ENCODE measurements at regions not wholly inside any gene's neighbourhood (a gene's known extent, or its start where the extent isn't known, plus 50 kb on each side); places are given as distances from the start of the nearest gene placed in this dataset.

GRCh38 chr19:28420811-28421550 is 792.0 kb downstream of the UQCRFS1 start:
- TF ChIP-seq ZNF274 (IDR thresholded peaks at IDR 0.05; ENCODE audit: low read depth, low read length) (no peak), YY1 (IDR thresholded peaks at IDR 0.05; ENCODE audit: insufficient read depth, insufficient read length) (no peak), SUZ12 (IDR thresholded peaks at IDR 0.05; ENCODE audit: extremely low read depth, insufficient read depth, insufficient read length) (no peak)

Measured in NT2/D1 (cell line).